ENCODE measurements at regions not wholly inside any gene's neighbourhood (a gene's known extent, or its start where the extent isn't known, plus 50 kb on each side); places are given as distances from the start of the nearest gene placed in this dataset.

- no peaks in the 10 kb centered on the region for H3K27me3 ChIP-seq (ENCODE audit: insufficient read depth, low read length)
- DNase-seq, result no peak
- no peak overlapping the region for H2BK120ac ChIP-seq (ENCODE audit: low read depth, low read length, poor library complexity, severe bottlenecking)
- H3T11ph ChIP-seq (ENCODE audit: low read length), result no peak overlapping the region
- H3K79me2 ChIP-seq (ENCODE audit: insufficient read depth, low read length), result no peaks in the 10 kb centered on the region
- Mint-ChIP-seq H3K36me3 (ENCODE audit: insufficient read depth in 1 of 3, low read depth in 3 of 3) (no peaks in the 10 kb centered on the region; a peak in 1 of 7 replicates), H3K4me3 (no peak overlapping the region), H3K4me1 (no peaks in the 10 kb centered on the region), H3K27ac (no peak overlapping the region), H3K9me3 (no peaks in the 10 kb centered on the region), H3K27me3 (ENCODE audit: low read depth) (no peaks in the 10 kb centered on the region)
- H3K4me2 ChIP-seq (ENCODE audit: insufficient read depth, insufficient read length, low read length), result no peak overlapping the region
- H4K5ac ChIP-seq (ENCODE audit: insufficient read length, low read depth, low read length), result no peak overlapping the region
- H2BK15ac ChIP-seq (ENCODE audit: low read depth, low read length), result no peak overlapping the region
- H2AFZ ChIP-seq (ENCODE audit: low read length), result no peak overlapping the region
- TF ChIP-seq CTCF (conservative IDR thresholded peaks at IDR 0.05), result no peak
- no peaks in the 10 kb centered on the region for H3K9me3 ChIP-seq (ENCODE audit: control insufficient read depth, low read depth, low read length)
- H3K79me1 ChIP-seq (ENCODE audit: insufficient read depth, low read depth, low read length, poor library complexity, severe bottlenecking), result no peaks in the 10 kb centered on the region
- H2AK5ac ChIP-seq (ENCODE audit: insufficient read length, low read length), result no peak overlapping the region
- no peak overlapping the region for H3K27ac ChIP-seq (ENCODE audit: insufficient read length, low read depth, low read length)
- no peaks in the 10 kb centered on the region for H4K20me1 ChIP-seq (ENCODE audit: control insufficient read depth, insufficient read depth, insufficient read length)
- WGBS (ENCODE audit: extremely low coverage, insufficient read length, low lambda C conversion rate), result no CpG with 5 or more reads among the region's 1 CpG
- no peak overlapping the region for H2BK5ac ChIP-seq (ENCODE audit: insufficient read length, low read length)
- H3K14ac ChIP-seq (ENCODE audit: insufficient read depth, low read length), result no peak overlapping the region
- no peak overlapping the region for H2BK12ac ChIP-seq (ENCODE audit: insufficient read length, low read depth, low read length)
- H3K18ac ChIP-seq (ENCODE audit: insufficient read length, low read depth, low read length), result no peak overlapping the region
- no peak overlapping the region for H3K9ac ChIP-seq (ENCODE audit: extremely low read depth, insufficient read length, low read length)
- no peak overlapping the region for H3K23ac ChIP-seq (ENCODE audit: insufficient read length, low read depth, low read length)
- no peak overlapping the region for H2BK20ac ChIP-seq (ENCODE audit: low read depth, low read length, poor library complexity, severe bottlenecking)
- H4K91ac ChIP-seq (ENCODE audit: insufficient read length, low read depth, low read length), result no peak overlapping the region
- no peak overlapping the region for H3K4ac ChIP-seq (ENCODE audit: low read depth, low read length)
- no peak overlapping the region for H3K56ac ChIP-seq (ENCODE audit: insufficient read length, low read depth, low read length)
- H3K4me1 ChIP-seq (ENCODE audit: insufficient read depth, low read length), result no peaks in the 10 kb centered on the region
- H4K8ac ChIP-seq (replicated peaks; ENCODE audit: insufficient read length, low read depth, low read length), result no peak overlapping the region
- H3K23me2 ChIP-seq (ENCODE audit: insufficient read length, low read depth, low read length, poor library complexity, severe bottlenecking), result no peaks in the 10 kb centered on the region
Measured at GRCh38 chr5:23014266-23014665, 161.1 kb upstream of the CDH12 start.

Measured in H9 (cell line).